ENCODE measurements at regions not wholly inside any gene's neighbourhood (a gene's known extent, or its start where the extent isn't known, plus 50 kb on each side); places are given as distances from the start of the nearest gene placed in this dataset.

GRCh38 chr12:88723219-88723618 is 142.9 kb upstream of the KITLG start:
- TF ChIP-seq CTCF (conservative IDR thresholded peaks at IDR 0.05; ENCODE audit: low read length) (no peak), EZH2phosphoT487 (IDR thresholded peaks at IDR 0.05; ENCODE audit: borderline replicate concordance, low read depth, low read length) (no peak)
